GM21526 (cell line): ENCODE measurements at regions not wholly inside any gene's neighbourhood (a gene's known extent, or its start where the extent isn't known, plus 50 kb on each side); places are given as distances from the start of the nearest gene placed in this dataset.
"Not testable (repeated sequence)": the region's sequence is repeated elsewhere in the genome, so short reads cannot be mapped to it uniquely, and the experiment has no call there.

Source experiments
- ATAC-seq: cut with Tn5 transposase; IDR thresholded peaks from one replicate; pipeline ENCODE4 v1.9.1; 2021; ENCODE audit warnings: moderate library complexity; ENCODE audit not compliant: unreplicated experiment, low FRiP score

DNA sequence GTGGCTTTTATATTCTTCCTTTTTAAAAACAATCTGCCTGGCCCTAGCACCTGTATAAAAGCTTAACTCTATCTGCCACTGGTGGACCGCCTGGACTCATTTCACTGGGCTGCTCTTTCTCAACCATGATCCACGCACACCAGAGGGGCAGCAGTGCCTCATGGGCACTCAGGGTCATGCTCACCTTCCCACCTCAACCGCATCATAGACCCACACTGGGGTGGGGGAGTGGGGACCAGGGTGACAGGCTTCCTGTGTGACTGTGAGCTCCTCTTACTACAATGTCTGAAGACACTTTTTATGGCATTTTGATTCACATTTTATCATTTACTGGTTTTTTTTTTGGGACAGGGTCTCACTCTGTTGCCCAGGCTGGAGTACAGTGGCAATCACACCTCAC, 4038.8 kb upstream of the TPTE start:
- ATAC-seq: not testable (repeated sequence)

DNA sequence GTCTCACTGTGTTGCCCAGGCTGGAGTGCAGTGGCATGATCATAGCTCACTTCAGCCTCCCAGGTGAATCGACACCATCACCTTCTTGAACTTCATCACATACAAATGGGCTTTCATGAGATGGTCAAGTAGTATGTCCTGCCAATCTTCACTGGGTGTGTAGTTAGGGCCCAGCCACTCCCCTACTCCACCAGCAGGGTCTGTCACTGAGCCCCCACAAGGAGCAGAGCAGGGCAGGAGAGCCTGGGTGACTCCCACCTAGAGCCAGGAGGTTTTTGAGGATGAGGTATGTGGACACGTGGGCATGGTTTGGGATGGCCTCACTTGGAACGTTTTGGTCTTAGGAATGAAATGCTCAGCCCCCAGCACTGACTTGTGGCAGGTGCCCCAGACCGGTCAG, 4037.7 kb upstream of the TPTE start:
- not testable (repeated sequence) for ATAC-seq

DNA sequence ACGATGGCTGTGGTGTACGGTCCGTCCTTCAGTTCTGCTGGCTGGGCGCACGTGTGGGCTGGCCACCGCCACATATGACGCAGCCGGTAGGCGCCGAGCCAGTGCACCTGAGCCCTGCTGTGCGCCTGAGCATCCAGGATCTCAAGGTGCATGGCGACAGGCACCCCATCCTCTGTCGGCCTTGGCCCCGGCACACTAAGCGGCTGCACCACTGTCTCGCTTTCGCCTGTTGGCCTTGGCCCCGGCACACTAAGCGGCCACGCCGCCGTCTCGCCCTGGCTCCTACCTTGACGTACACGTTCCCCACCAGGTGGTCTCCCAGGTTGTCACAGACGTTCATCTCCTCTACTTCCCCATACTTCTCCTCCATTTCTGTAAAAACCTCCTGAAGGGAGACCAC, 4034.6 kb upstream of the TPTE start:
- not testable (repeated sequence) for ATAC-seq

DNA sequence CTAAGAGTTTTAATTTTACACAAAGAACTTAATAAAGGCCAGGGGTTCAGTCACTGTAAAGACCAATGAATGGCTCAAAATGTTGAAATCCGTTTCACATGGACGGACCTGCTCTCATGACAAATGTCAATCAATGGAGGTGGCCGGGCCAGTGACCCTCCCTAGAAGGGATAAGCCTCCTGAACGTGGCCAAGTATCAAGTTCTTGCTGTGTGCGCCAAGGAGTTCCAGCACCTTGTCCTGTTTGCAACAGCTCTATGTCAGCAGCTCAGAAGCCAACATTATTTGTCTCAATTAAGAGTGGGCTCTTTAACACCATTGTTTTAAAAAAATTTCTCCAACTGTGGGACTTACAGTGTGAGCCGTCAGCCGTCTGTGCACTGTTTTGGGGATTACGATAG, 4028.7 kb upstream of the TPTE start:
- ATAC-seq: not testable (repeated sequence)

DNA sequence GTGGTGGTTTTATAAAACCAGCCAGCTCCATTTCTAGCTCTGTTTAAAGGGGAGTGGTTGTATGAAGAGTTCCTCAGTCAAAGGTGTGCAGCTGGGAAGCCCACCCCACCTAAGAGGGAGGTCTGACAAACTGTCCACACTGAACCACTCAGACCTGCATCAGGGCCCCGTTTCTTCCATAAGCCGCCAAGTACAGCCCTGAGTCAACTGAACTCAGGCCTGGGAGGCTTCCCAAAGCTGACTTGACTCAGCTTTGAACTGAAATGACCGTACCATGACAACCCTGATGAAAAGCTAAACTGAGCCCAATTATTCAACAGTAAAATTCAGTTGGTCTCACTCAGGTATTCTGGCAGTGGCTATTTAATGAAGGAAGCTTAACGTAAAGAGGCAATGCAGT, 4027.4 kb upstream of the TPTE start:
- not testable (repeated sequence) for ATAC-seq

DNA sequence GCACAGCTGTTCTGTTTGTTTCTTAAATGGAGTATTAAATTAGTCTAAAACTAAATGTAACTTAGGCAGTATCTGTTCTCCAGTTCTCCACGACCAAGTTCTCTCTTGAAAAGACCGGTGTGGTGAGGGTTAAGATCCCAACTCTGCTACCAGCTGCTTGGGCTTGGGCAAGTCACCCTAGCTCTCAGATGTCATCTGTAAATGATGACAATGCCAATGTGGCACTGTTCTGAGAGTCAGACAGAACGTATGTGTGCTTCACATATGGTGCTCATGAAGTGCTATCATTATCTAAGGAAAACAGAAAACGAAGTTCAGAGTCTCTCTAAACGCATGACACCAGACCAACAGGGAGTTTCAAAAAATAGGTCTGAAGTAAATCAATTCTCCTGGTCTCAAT, 4025.0 kb upstream of the TPTE start:
- ATAC-seq: not testable (repeated sequence)

DNA sequence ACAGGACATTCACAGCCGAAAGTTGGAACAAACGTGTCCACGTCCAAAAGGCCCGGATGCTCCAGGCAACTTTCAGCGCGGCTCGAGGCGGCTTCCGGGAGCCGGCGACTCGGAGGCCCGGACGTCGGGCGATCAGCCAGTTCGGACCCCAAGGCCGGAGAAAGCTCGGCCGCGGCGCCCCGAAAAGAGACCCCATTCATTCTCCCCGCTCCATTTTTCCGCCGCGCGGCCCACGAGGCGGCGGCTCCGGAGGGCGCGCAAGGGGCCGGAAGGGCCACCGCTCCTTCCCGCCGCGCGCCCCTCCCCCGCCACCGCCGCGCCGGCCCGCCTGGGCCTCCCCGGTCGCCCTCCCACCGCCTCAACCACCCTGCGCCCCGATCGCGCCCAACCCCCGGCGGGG, 4022.7 kb upstream of the TPTE start:
- ATAC-seq: peak; percentile 25

DNA sequence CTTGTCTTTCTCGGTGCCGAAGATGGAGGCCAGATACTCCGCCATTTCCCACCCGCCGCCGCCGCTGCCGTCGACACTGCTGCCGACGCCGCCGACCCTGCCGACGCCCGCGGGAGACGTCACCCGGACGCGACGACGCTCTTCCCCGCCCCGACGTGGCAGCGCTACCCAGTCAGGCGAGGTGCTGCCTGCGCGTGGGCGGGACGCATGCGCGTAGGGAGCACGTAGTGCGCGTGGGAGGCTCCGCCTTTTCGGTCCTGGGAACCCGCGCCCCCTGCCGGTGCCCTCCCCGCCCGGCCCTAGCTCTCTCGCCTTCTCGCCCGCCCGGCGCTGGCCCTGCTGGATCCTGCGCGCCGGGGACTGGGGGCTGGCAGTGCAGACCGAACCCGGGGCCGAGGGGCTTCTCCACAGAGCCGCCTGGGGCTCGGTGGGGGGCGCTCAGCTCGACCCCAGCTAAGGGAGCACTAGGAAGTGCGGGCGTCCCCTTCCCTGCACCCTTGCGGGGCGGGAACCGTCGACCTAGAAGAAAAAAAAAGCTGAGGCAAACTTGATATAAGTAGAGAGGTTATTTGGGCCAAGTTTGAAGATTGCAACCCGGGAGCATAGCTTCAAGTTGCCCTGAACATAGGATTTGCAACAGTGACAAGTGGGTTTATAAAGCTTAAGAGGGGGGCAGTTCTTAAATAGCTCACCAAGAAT, 4022.1 kb upstream of the TPTE start:
- peak; percentile 58 for ATAC-seq

DNA sequence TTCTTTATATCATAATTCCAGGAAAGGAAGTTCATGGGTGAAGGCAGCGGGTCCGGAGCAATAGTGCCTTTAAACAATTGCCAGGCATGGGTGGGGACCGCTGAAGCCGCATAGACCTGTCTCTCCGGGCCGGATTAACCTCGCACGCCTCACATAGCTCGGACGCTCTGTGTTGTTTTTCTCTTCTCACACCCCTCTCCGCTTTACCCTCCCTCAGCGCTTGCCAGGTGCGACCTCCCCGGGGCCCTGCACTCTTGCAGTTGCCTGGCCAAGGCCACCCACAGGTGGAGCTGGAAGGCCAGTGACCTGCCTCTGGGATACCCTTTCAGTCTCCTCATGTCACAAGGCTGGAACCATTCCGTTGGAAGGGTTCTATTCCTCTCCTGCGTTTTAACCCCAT, 4021.5 kb upstream of the TPTE start:
- ATAC-seq: not testable (repeated sequence)

DNA sequence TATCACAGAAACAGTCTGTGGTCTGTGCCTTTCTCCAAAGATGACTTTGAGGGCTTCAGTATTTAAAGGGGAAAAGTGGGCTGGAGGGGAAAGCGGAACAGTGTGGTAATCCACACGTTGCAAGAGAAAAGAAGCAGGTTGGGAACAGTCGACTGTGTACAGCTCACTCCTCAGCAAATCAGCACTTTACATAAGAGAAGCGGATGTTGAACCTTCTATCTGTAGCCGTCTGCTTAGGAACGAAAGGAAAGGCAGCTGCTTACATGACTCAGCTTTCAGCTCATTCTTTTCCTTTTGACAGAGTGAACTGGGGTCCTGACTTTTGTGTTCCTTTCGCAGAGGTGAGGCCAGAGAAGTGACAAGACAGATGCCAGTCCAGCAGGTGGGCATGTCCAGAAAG, 4020.7 kb upstream of the TPTE start:
- ATAC-seq: not testable (repeated sequence)

DNA sequence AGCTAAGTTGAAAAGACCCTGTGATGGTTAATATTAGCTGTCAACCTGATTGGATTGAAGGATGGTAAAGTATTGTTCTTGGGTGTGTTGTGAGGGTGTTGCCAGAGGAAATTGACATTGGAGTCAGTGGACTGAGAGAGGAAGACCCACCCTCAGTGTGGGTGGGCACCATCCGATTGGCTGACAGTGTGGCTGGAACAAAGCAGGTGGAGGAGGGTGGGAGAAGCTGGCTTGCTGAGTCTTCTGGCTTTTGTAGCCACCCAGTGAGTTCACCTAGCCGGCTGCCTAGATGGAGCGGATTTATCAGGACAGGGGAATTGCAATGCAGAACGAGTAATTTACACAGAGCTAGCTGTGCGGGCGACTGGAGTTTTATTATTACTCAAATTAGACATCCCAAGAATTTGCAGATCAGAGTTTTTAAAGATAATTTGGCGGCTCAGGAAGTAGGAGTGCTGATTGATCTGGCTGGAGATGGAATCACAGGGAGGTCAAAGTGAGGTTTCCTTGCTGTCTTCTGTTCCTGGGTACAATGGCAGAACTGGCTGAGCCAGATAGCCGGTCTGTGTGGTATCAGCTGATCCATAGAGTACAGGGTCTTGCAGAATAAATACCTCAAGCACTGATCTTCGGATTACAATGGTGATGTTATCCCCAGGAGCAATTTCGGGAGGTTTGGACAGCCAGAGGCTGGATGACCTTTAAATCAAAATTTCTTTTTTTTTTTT, 4015.1 kb upstream of the TPTE start:
- ATAC-seq: not testable (repeated sequence)

DNA sequence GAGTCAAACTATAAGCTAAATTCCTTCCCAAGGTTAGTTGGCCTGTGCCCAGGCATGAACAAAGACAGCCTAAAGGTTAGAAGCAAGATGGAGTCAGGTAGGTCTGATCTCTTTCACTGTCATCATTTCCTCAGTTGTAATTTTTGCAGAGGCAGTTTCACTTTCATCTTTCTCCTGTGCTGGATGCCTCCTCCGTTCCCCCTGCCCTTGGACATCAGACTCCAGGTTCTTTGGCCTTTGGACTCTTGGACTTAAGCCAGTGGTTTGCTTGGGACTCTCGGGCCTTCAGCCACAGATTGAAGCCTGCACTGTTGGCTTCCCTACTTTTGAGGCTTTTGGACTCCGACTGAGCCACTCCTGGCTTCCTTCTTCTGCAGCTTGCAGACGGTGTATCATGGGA, 4013.8 kb upstream of the TPTE start:
- not testable (repeated sequence) for ATAC-seq

DNA sequence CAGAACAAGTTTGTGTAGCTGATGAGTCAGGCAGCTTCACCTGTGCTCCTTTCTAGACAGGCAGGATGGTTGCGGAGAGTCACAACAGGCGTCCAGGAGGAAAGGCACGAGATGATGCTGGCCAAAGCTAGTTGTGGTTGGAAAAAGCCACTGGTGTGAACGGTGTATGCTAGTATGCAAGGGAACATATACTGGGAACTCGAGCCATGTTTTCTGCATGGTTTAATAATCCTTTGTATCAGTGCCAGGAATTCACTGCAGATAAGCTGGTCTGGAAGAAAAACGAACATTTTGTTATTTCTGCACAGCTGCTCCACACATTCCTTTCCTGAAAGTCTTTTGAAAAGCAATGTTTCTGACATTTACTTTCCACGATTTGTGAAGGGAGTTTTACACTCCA, 3999.6 kb upstream of the TPTE start:
- ATAC-seq: not testable (repeated sequence)

DNA sequence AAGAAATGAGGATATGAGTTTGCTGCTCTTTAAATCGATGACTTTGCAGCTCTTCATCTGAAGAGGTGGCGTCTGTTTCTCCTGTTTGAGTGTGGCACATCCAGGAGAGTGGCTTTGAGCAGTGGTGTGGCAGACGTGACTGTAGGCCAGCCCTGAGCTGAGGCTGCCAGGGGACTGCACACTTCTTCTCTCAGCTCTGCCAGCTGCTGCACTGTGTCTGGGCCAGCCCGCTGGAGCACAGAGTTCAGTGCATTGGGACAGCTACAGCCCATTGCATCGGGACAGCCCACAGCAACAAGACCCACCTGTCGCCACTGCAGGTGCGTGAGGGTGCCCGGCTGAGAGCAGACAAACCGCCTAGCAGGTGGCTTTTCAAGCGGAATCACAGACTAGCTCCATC, 3995.2 kb upstream of the TPTE start:
- ATAC-seq: not testable (repeated sequence)

DNA sequence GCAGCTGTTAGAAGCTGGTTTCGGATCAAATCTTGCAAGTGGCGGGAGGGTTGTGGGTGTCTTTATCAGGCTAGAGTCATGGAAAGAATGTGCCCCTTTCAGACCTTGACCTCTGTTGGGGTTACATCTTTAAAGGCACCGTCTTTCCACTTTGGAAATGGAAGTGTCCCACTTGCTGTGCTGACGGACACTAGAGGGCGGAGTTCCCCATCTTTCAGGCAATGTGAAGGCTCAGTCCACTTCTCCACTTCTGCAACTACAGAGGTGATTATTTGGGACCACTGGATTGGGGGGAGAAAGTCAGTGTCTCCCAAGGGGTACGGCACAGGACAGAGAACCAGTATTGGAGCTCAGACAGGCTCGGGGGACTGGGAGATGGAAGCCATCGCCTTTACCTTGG, 3990.7 kb upstream of the TPTE start:
- ATAC-seq: not testable (repeated sequence)

DNA sequence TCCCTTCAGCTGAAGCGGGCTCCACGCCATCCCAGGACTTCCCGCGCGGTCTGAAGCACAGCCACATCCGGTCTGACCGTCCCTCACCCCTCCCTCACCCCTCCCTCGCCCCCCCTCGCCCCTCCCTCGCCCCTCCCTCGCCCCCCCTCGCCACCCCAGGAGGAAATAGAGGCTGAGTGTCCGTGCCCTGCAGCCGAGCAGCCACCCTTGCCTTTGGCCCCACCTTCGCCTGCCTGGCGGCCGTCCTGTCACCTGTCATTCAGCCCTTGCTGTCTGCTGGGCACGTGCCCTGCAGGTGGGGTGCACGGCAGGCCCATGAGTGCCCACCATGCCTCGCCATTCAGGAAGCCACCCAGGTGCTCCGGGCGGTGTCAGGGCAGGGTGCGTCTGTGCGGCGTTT, 3988.1 kb upstream of the TPTE start:
- not testable (repeated sequence) for ATAC-seq

DNA sequence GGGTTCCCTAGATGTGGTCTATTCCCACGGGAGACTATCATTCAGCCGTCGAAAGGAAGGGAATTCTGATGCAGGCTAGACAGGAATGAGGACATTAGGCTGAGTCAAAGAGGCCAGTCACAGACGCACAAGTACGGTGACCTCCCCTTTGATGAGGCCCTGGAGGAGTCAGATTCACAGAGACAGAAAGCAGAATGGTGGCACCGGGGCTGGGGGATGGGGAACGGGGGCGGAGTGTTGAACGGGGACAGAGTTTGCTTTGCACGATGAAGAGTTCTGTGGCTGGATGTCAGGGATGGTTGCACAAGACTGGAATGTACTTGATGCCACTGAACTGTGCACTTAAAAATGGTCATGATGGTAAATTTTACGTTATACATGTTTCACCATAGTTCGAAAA, 3983.1 kb upstream of the TPTE start:
- not testable (repeated sequence) for ATAC-seq

DNA sequence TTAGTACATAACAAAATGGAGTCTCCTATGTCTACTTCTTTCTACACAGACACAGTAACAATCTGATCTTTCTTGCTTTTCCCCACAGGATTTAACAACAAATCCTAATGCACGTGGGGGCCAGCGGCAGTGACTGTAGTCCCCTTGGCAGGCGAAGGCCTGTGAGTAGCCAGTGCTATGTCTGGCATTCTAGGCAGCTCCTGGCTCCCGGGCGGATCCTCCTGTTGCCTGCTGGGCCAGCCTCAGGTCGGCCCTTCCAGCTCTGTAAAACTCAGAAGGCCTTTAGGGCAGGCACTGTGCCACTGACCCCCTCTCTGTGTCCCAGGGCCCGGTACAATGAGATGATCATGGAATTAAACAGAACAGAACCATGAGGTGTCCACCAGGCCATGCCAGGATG, 3981.7 kb upstream of the TPTE start:
- ATAC-seq: not testable (repeated sequence)

DNA sequence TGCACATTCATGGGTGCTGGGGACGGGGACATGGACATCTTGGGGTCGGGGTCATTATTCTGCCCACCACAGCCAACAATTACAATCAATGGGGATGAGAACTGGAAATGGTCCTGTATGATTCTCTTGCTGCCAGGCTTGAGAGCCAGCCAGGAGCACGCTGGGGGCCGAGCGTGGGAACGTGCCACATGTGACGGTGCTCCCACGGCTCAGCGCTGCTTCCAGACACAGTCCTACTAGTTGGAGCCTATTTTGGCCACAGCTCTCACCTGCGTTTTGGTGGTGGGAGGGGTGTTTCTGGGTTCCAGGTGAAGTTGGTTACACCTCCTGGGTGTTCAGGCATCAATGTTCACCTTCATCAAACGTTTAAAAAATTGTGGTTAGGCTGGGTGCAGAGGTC, 3980.3 kb upstream of the TPTE start:
- not testable (repeated sequence) for ATAC-seq

DNA sequence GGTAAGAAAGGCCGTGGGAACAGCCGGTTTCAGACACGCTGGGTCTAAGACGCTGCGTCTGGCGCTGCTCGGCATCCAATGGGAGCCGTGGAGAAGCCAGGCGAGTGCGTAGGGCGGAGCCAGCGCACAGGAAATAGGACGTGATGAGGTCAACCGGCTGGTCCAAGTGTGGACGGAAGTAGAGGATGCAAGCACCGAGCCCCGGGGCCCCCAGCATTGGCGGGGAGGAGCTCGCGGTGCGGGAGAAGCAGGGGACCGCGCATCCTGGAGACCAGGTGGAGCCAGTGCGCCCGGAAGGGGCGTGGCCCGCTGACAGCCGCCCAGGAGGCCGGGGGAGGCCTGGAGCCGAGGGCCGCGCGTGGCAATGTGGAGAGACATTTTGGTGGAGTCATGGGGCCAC, 3976.1 kb upstream of the TPTE start:
- not testable (repeated sequence) for ATAC-seq

DNA sequence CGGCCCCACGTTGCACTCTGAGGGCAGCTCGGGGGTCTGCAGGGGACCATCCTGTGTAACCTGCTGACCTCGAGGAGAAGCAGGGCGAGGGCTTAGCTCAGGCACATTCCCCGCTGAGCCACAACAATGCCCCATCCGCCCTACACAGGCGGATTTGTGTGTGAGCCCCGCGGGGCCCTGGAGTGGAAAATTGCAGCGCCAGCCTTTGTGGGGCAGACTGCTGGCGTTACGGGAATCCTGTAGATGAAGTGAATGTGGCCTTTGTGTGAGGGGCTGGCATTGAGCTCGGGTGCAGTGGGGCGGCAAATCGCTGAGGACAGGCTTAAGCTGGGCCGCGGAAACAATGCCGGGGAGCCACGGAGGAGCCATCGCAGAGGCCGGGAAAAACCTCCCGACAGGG, 3970.3 kb upstream of the TPTE start:
- not testable (repeated sequence) for ATAC-seq
